IMR-90 (cell line): ENCODE measurements at regions not wholly inside any gene's neighbourhood (a gene's known extent, or its start where the extent isn't known, plus 50 kb on each side); places are given as distances from the start of the nearest gene placed in this dataset.
A peak's percentile ranks its signal among the peaks of the same experiment; 100 is the strongest.

Experiments used
- ATAC-seq: fragments of 200-7000 bp; cut with Tn5 transposase; 2 replicates; pipeline ENCODE4 v1.9.1; 2020; ENCODE audit warnings: low read depth, mild to moderate bottlenecking, moderate library complexity
- BruUV-seq: library from RNA; stranded (reverse); fragments of 400-500 nt; replicated peaks from 2 replicates; lab custom pipeline; 2021; lab: Mats Ljungman, UMichigan
- CTCF ChIA-PET: fragments of 300-600 bp; formaldehyde crosslinking; extraction: SDS; loops from one replicate; lab custom pipeline; 2021; ENCODE audit warnings: antibody characterized with exemption; lab: Yijun Ruan, JAX
- POLR2A ChIA-PET: fragments of 300-600 bp; sonication (Branson Sonifier 250); formaldehyde crosslinking; loops from one replicate; lab custom pipeline; 2022; ENCODE audit warnings: antibody characterized with exemption; ENCODE audit not compliant: unreplicated experiment; lab: Charles Lee
- DNase-seq: peaks from one replicate; pipeline ENCODE4 v3.0.0; 2013
- H2AFZ ChIP-seq: replicated peaks from 2 replicates; pipeline ENCODE3; 2013; ENCODE audit warnings: low read length, mild to moderate bottlenecking; ENCODE audit not compliant: poor library complexity
- H2AK5ac ChIP-seq: 2 replicates; pipeline ENCODE4 v1.6.1; 2013; ENCODE audit warnings: low read depth, low read length, inconsistent platforms
- H2AK9ac ChIP-seq: replicated peaks from 2 replicates; pipeline ENCODE3; 2013; ENCODE audit warnings: mild to moderate bottlenecking, low read depth, low read length, moderate library complexity; ENCODE audit not compliant: poor library complexity
- H2BK120ac ChIP-seq: 2 replicates; pipeline ENCODE4 v1.6.1; 2013; ENCODE audit warnings: low read depth, low read length, inconsistent platforms
- H2BK15ac ChIP-seq: 3 replicates; pipeline ENCODE4 v1.6.1; 2013; ENCODE audit warnings: low read depth, low read length, inconsistent platforms
- H2BK20ac ChIP-seq: 2 replicates; pipeline ENCODE4 v1.6.1; 2013; ENCODE audit warnings: low read depth, mild to moderate bottlenecking, inconsistent platforms, low read length, moderate library complexity
- H2BK5ac ChIP-seq: 2 replicates; pipeline ENCODE4 v1.6.1; 2013; ENCODE audit warnings: mild to moderate bottlenecking, low read depth, low read length, inconsistent platforms; ENCODE audit not compliant: poor library complexity, severe bottlenecking
- H3K14ac ChIP-seq: replicated peaks from 2 replicates; pipeline ENCODE4 v1.6.1; 2013; ENCODE audit warnings: low read depth, low read length, inconsistent platforms
- H3K18ac ChIP-seq: 2 replicates; pipeline ENCODE4 v1.6.1; 2013; ENCODE audit warnings: low read depth, low read length, control low read depth
- H3K23ac ChIP-seq: 2 replicates; pipeline ENCODE4 v1.6.1; 2013; ENCODE audit warnings: low read depth, low read length, inconsistent platforms
- H3K27ac ChIP-seq: 2 replicates; pipeline ENCODE4 v1.5.1; 2013; ENCODE audit warnings: mild to moderate bottlenecking, control low read depth, low read length; ENCODE audit not compliant: insufficient read depth
- H3K27me3 ChIP-seq: 2 replicates; pipeline ENCODE4 v1.6.1; 2013; ENCODE audit warnings: low read length; ENCODE audit not compliant: control insufficient read depth, insufficient read depth
- H3K36me3 ChIP-seq: 2 replicates; pipeline ENCODE4 v1.6.1; 2013; ENCODE audit warnings: low read length, mixed read lengths; ENCODE audit not compliant: control insufficient read depth, insufficient read depth
- H3K4ac ChIP-seq: 2 replicates; pipeline ENCODE4 v1.6.1; 2013; ENCODE audit warnings: low read depth, low read length, inconsistent platforms
- H3K4me1 ChIP-seq: 2 replicates; pipeline ENCODE4 v1.6.1; 2013; ENCODE audit warnings: low read length, mixed read lengths; ENCODE audit not compliant: control insufficient read depth, insufficient read depth
- H3K4me2 ChIP-seq: 2 replicates; pipeline ENCODE4 v1.6.1; 2013; ENCODE audit warnings: low read depth, mild to moderate bottlenecking, control low read depth, low read length, moderate library complexity
- H3K4me3 ChIP-seq: 2 replicates; pipeline ENCODE4 v1.5.1; 2013; ENCODE audit warnings: low read depth, mild to moderate bottlenecking, control low read depth, low read length, moderate library complexity; ENCODE audit not compliant: insufficient read depth
- H3K56ac ChIP-seq: 2 replicates; pipeline ENCODE4 v1.6.1; 2013; ENCODE audit warnings: low read length, inconsistent platforms; ENCODE audit not compliant: insufficient read depth; ENCODE audit errors: extremely low read depth
- H3K79me1 ChIP-seq, 2 experiments: 2 replicates each; pipeline ENCODE4 v1.6.1; 2013; ENCODE audit warnings: low read length in 2 of 2, inconsistent platforms in 1 of 2, low read depth in 1 of 2
- H3K9ac ChIP-seq: 2 replicates; pipeline ENCODE4 v1.6.1; 2013; ENCODE audit warnings: low read depth, low read length, control low read depth
- H3K9me1 ChIP-seq: 2 replicates; pipeline ENCODE4 v1.6.1; 2013; ENCODE audit warnings: low read length, inconsistent platforms; ENCODE audit not compliant: insufficient read depth
- H3K9me3 ChIP-seq: 2 replicates; pipeline ENCODE4 v1.6.1; 2013; ENCODE audit warnings: low read length; ENCODE audit not compliant: control insufficient read depth, insufficient read depth
- H4K20me1 ChIP-seq: 2 replicates; pipeline ENCODE4 v1.6.1; 2013; ENCODE audit warnings: low read length, inconsistent platforms; ENCODE audit not compliant: insufficient read depth
- H4K5ac ChIP-seq: 2 replicates; pipeline ENCODE4 v1.6.1; 2013; ENCODE audit warnings: mild to moderate bottlenecking, low read depth, low read length, control low read depth
- H4K8ac ChIP-seq, 2 experiments: 2 replicates each; pipeline ENCODE4 v1.6.1; 2013; ENCODE audit warnings: low read depth in 2 of 2, low read length in 2 of 2, control low read depth in 1 of 2, inconsistent platforms in 1 of 2
- H4K91ac ChIP-seq: 2 replicates; pipeline ENCODE4 v1.6.1; 2013; ENCODE audit warnings: low read depth, low read length, inconsistent platforms; ENCODE audit not compliant: insufficient read depth
- FOS ChIP-seq: fragments of 150-350 bp; IDR thresholded peaks from 2 replicates; pipeline ENCODE4 v1.6.1; 2016; ENCODE audit warnings: low read depth, low read length
- RCOR1 ChIP-seq: IDR thresholded peaks from 2 replicates; pipeline ENCODE4 v1.6.1; 2012; ENCODE audit warnings: mild to moderate bottlenecking, low read length, improper control_type of control experiment; ENCODE audit not compliant: insufficient replicate concordance
- WGBS, 2 experiments: methylation state at CpG; one replicate each; pipeline versions ENCODE4 v1.1.5 to v1.1.7; 2013; ENCODE audit warnings: missing lambda C conversion rate in 2 of 2; ENCODE audit not compliant: insufficient read length in 1 of 2; ENCODE audit errors: extremely low coverage in 2 of 2; 5-methylcytosine and 5-hydroxymethylcytosine counted together
- dilution Hi-C: fragments of 300-500 bp; cut with HindIII; formaldehyde crosslinking; loops from one replicate; pipeline ENCODE4 v1.14.3; 2018; ENCODE audit warnings: low sequenced_read_pairs; ENCODE audit not compliant: unreplicated experiment
- in situ Hi-C: fragments of 300-500 bp; cut with MboI; formaldehyde crosslinking; loops from 3 replicates; pipeline ENCODE4 v1.14.3; 2019; ENCODE audit warnings: low sequenced_read_pairs, inconsistent platforms, mixed read lengths
- intact Hi-C: fragments of 100-400 bp; cut with micrococcal nuclease; formaldehyde crosslinking; loops from 2 replicates; pipeline ENCODE4 v1.10.0; 2022
- TF ChIP-seq, protein P1 (sequence below): fragments of 150-350 bp; IDR thresholded peaks from 2 replicates; pipeline ENCODE4 v1.6.1; 2016; ENCODE audit warnings: low read depth, mild to moderate bottlenecking, low read length, moderate library complexity, borderline replicate concordance

- no peak overlapping the region for H2BK15ac ChIP-seq
- no peak overlapping the region for H3K14ac ChIP-seq
- H2BK5ac ChIP-seq, result no peak overlapping the region
- H2BK20ac ChIP-seq, result no peak overlapping the region
- H3K79me1 ChIP-seq, result peaks cover 2 to 8% of the 10 kb centered on the region in 2 experiments; a peak in 1 of 4 replicates
- POLR2A ChIA-PET, result interaction anchor here (0.7 kb wide), 1 partner anchor 128 kb away, joined by 20 read pairs; no protein-coding TSS in a partner anchor
- no peak for TF ChIP-seq RCOR1
- TF ChIP-seq FOS, result no peak
- TF ChIP-seq, protein P1, sequence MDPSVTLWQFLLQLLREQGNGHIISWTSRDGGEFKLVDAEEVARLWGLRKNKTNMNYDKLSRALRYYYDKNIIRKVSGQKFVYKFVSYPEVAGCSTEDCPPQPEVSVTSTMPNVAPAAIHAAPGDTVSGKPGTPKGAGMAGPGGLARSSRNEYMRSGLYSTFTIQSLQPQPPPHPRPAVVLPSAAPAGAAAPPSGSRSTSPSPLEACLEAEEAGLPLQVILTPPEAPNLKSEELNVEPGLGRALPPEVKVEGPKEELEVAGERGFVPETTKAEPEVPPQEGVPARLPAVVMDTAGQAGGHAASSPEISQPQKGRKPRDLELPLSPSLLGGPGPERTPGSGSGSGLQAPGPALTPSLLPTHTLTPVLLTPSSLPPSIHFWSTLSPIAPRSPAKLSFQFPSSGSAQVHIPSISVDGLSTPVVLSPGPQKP, result no peak
- no peak overlapping the region for H3K9ac ChIP-seq
- H3K27me3 ChIP-seq, result no peaks in the 10 kb centered on the region
- no peak overlapping the region for H4K91ac ChIP-seq
- H4K8ac ChIP-seq, result no peak overlapping the region
- no peak overlapping the region for H3K23ac ChIP-seq
- peaks cover 4% of the 10 kb centered on the region; the same call in 1 of the 2 replicates for H3K36me3 ChIP-seq
- H3K27ac ChIP-seq, result no peak overlapping the region
- BruUV-seq, result no TSS peak
- H3K18ac ChIP-seq, result no peak overlapping the region
- intact Hi-C loops (no loop called here), in situ Hi-C loops (no loop called here), dilution Hi-C loops (no loop called here)
- no peak overlapping the region for H4K5ac ChIP-seq
- H3K9me1 ChIP-seq, result peaks cover 9% of the 10 kb centered on the region; the same call in 1 of the 2 replicates
- no peak overlapping the region for H3K4me2 ChIP-seq
- no peak for ATAC-seq
- no peak for DNase-seq
- no peak overlapping the region for H3K4me3 ChIP-seq
- peak overlapping the region; percentile 81 for H2AFZ ChIP-seq
- CTCF ChIA-PET, result no interaction called here
- no peaks in the 10 kb centered on the region for H3K9me3 ChIP-seq
- 90% methylated on average over 6 of the region's 24 CpGs; no CpG with 5 or more reads in 1 of the 2 experiments for WGBS, 2 experiments
- H4K20me1 ChIP-seq, result no peaks in the 10 kb centered on the region
- peak overlapping the region; percentile 70; the same call in 1 of the 2 replicates for H2AK5ac ChIP-seq
- H2BK120ac ChIP-seq, result no peak overlapping the region
- no peak overlapping the region for H3K56ac ChIP-seq
- peaks cover 16% of the 10 kb centered on the region for H3K4me1 ChIP-seq
- H3K4ac ChIP-seq, result no peak overlapping the region; the same call in 1 of the 2 replicates
- H2AK9ac ChIP-seq, result peak overlapping the region; percentile 55
Measured at GRCh38 chr17:83009414-83010205, 69.8 kb upstream of the METRNL start.
